Keratinocyte (primary cell): ENCODE measurements at regions not wholly inside any gene's neighbourhood (a gene's known extent, or its start where the extent isn't known, plus 50 kb on each side); places are given as distances from the start of the nearest gene placed in this dataset.

Source experiments
- DNase-seq: peaks from one replicate; pipeline ENCODE4 v3.0.0-alpha.2; 2011; ENCODE audit warnings: low read depth, missing footprints, low spot score
- FAIRE-seq: peaks from 2 replicates; lab custom pipeline; 2011; peaks lifted over from hg19 to GRCh38; lab: Jason Lieb, UNC
- H2AFZ ChIP-seq: 2 replicates; pipeline ENCODE4 v1.6.0; 2012; ENCODE audit warnings: low read length, control low read depth, inconsistent platforms; ENCODE audit not compliant: control insufficient read depth
- H3K27ac ChIP-seq: 2 replicates; pipeline ENCODE4 v1.5.1; 2011; ENCODE audit warnings: low read length; ENCODE audit not compliant: control insufficient read depth, insufficient read depth
- H3K27me3 ChIP-seq: 3 replicates; pipeline ENCODE4 v1.6.0; 2011; ENCODE audit warnings: low read length; ENCODE audit not compliant: control insufficient read depth, insufficient read depth; ENCODE audit errors: extremely low read depth
- H3K36me3 ChIP-seq, 2 experiments: 2 replicates in 1 of 2; 3 replicates in 1 of 2; pipeline ENCODE4 v1.5.1; 2011; ENCODE audit warnings: low read length in 2 of 2, mild to moderate bottlenecking in 1 of 2; ENCODE audit not compliant: control insufficient read depth in 2 of 2, insufficient read depth in 2 of 2; ENCODE audit errors: extremely low read depth in 1 of 2
- H3K4me1 ChIP-seq: 3 replicates; pipeline ENCODE4 v1.5.1; 2011; ENCODE audit warnings: low read length; ENCODE audit not compliant: control insufficient read depth, insufficient read depth; ENCODE audit errors: extremely low read depth
- H3K4me2 ChIP-seq: 3 replicates; pipeline ENCODE4 v1.6.0; 2011; ENCODE audit warnings: low read depth, low read length; ENCODE audit not compliant: control insufficient read depth, insufficient read depth; ENCODE audit errors: extremely low read depth
- H3K4me3 ChIP-seq, 3 experiments: fragments of 200-600 bp in 1 of 3; sonication (generic) in 1 of 3; 2 replicates in 2 of 3; 3 replicates in 1 of 3; pipeline ENCODE4 v1.5.1; 2011 to 2016; ENCODE audit warnings: low read length in 3 of 3, mild to moderate bottlenecking in 3 of 3, control low read depth in 2 of 3, inconsistent platforms in 1 of 3, low read depth in 1 of 3, mixed read lengths in 1 of 3, mixed run types in 1 of 3, moderate library complexity in 1 of 3; ENCODE audit not compliant: control insufficient read depth in 2 of 3, insufficient read depth in 2 of 3; ENCODE audit errors: extremely low read depth in 1 of 3
- H3K79me2 ChIP-seq: 2 replicates; pipeline ENCODE4 v1.6.0; 2012; ENCODE audit warnings: low read length; ENCODE audit not compliant: control insufficient read depth, insufficient read depth
- H3K9ac ChIP-seq: 3 replicates; pipeline ENCODE4 v1.6.0; 2011; ENCODE audit warnings: low read length; ENCODE audit not compliant: control insufficient read depth, insufficient read depth; ENCODE audit errors: extremely low read depth
- H3K9me1 ChIP-seq: 3 replicates; pipeline ENCODE4 v1.6.0; 2011; ENCODE audit warnings: low read length; ENCODE audit not compliant: control insufficient read depth, insufficient read depth; ENCODE audit errors: extremely low read depth
- H3K9me3 ChIP-seq: 2 replicates; pipeline ENCODE4 v1.5.1; 2012; ENCODE audit warnings: low read depth, low read length; ENCODE audit not compliant: control insufficient read depth
- H4K20me1 ChIP-seq: 3 replicates; pipeline ENCODE4 v1.6.0; 2011; ENCODE audit warnings: low read length; ENCODE audit not compliant: control insufficient read depth, insufficient read depth; ENCODE audit errors: extremely low read depth
- CTCF ChIP-seq, 3 experiments: IDR thresholded peaks in 1 of 3; conservative IDR thresholded peaks in 1 of 3; optimal IDR thresholded peaks in 1 of 3; 2 replicates in 2 of 3; 3 replicates in 1 of 3; pipeline versions ENCODE3 to v1.5.1; 2011; ENCODE audit warnings: low read length in 3 of 3, mild to moderate bottlenecking in 3 of 3, moderate library complexity in 2 of 3, control low read depth in 1 of 3, inconsistent platforms in 1 of 3; ENCODE audit not compliant: insufficient read depth in 2 of 3; ENCODE audit errors: extremely low read depth in 1 of 3
- EZH2 ChIP-seq: IDR thresholded peaks from one replicate; pipeline ENCODE4 v1.6.1; 2012; ENCODE audit warnings: inconsistent platforms, mild to moderate bottlenecking, low read length, moderate library complexity
- dilution Hi-C: fragments of 300-500 bp; cut with MboI; formaldehyde crosslinking; loops from one replicate; pipeline ENCODE4 v1.7.0; 2020; ENCODE audit warnings: low sequenced_read_pairs; ENCODE audit not compliant: extremely low pct_ligation_motif_present

DNA sequence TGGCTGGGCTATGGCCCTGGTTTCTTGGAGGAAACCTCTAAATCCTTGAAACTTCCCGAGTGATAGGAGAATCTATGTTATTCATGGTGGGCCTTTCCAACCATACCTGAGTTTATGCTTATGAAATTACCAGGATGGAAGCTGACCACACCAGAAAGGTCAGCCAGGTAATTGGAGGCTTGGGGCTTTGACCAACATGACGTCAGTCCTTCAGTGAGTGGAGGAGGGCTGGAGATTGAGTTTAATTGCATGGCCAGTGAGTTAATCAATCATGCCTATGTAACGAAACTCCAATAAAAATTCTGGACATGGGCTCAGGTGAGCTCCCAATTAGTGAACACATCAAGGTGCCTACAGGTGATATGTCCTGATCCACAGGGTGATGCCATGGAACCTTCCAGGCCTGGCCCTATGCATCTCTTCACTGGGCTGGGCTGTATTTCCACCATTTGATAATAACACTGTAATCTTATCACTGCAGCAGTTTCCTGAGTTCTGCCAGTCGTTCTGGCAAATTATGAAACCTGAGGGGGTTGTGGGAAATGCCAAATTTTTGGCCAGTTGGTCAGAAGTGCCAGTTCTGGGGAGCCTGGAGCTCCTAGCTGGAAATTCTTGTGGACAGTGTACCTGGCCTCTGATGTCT lies 106.5 kb downstream of the CDH26 start:
- peaks cover 3% of the 10 kb centered on the region for H4K20me1 ChIP-seq
- no peak overlapping the region for H2AFZ ChIP-seq
- H3K9ac ChIP-seq = no peak overlapping the region
- H3K4me1 ChIP-seq = peaks cover 9% of the 10 kb centered on the region
- no peak overlapping the region for H3K4me3 ChIP-seq
- no peak overlapping the region for H3K4me2 ChIP-seq
- TF ChIP-seq CTCF (optimal IDR thresholded peaks at IDR 0.05 in 1 of 3, IDR thresholded peaks at IDR 0.05 in 1 of 3, conservative IDR thresholded peaks at IDR 0.05 in 1 of 3; ENCODE audit: extremely low read depth in 1 of 3, insufficient read depth in 2 of 3, low read length in 3 of 3) = no peak
- no peak for TF ChIP-seq EZH2
- no peak for DNase-seq
- H3K9me1 ChIP-seq = no peaks in the 10 kb centered on the region
- H3K27ac ChIP-seq = no peak overlapping the region
- no peaks in the 10 kb centered on the region for H3K36me3 ChIP-seq
- H3K27me3 ChIP-seq = peaks cover 7% of the 10 kb centered on the region
- peaks cover 37% of the 10 kb centered on the region for H3K79me2 ChIP-seq
- H3K9me3 ChIP-seq = no peaks in the 10 kb centered on the region
- dilution Hi-C loops = no loop called here
- FAIRE-seq = no peak

- Histone ChIP-seq H3K4me3 (no peak overlapping the region), H3K9me1 (no peaks in the 10 kb centered on the region), H3K27ac (no peak overlapping the region), H4K20me1 (peaks cover 6% of the 10 kb centered on the region), H3K36me3 (no peaks in the 10 kb centered on the region), H3K4me1 (no peaks in the 10 kb centered on the region), H3K9me3 (no peaks in the 10 kb centered on the region), H3K79me2 (peaks cover 27% of the 10 kb centered on the region), H3K27me3 (peaks cover 7% of the 10 kb centered on the region), H3K4me2 (no peak overlapping the region), H2AFZ (no peak overlapping the region), H3K9ac (no peak overlapping the region)
- dilution Hi-C loops = no loop called here
- DNase-seq (no peak), FAIRE-seq (no peak)
- no peak for TF ChIP-seq CTCF (optimal IDR thresholded peaks at IDR 0.05 in 1 of 3, IDR thresholded peaks at IDR 0.05 in 1 of 3, conservative IDR thresholded peaks at IDR 0.05 in 1 of 3; ENCODE audit: extremely low read depth in 1 of 3, insufficient read depth in 2 of 3, low read length in 3 of 3)
- no peak for TF ChIP-seq EZH2
Observed at GRCh38 chr20:60065741-60066437, 107.7 kb downstream of the CDH26 start.
